B cell (primary cell): ENCODE measurements at regions not wholly inside any gene's neighbourhood (a gene's known extent, or its start where the extent isn't known, plus 50 kb on each side); places are given as distances from the start of the nearest gene placed in this dataset.

Experiments used
- EZH2 ChIP-seq: IDR thresholded peaks from 2 replicates; pipeline ENCODE4 v1.6.1; 2012; ENCODE audit warnings: borderline replicate concordance, low read depth, mild to moderate bottlenecking, moderate library complexity, low read length; ENCODE audit not compliant: insufficient read depth, poor library complexity, severe bottlenecking
- TF ChIP-seq, protein P1 (sequence below): fragments of 200-600 bp; IDR thresholded peaks from one replicate; pipeline ENCODE4 v1.8.0; 2022; ENCODE audit warnings: antibody characterized with exemption, mild to moderate bottlenecking

DNA sequence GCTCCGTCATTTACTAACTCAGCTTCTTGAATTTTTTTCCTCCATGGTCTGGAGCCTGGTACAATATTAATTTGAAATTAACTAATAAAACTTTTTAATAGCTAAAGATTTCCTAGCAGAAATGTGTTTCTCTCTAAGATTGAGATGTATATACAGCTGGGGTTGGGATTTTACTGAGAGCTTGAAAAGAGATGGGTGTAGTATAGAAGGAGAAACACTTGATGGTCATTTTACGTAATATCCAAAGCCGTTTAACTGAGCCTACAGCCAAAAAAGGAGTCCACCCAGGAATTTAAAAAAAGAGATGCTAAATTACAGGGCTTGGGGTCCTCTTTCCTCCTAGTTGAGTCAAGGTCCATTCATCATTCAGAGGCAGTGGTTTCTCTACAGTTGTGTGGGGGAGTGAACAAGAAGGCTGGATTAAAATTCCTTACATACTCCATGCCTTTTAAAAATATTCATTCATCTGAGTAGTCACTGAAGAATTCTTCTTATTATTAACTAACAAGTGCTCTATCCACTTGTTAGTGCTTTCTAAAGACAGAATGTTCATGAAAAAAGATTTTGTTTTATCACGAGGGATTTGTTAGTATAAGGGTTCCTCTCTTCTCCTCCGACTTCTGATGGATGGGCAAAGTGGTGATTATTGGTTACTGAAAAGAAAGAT, 255.3 kb upstream of the IL12A start:
- TF ChIP-seq EZH2: no peak
- TF ChIP-seq, protein P1, sequence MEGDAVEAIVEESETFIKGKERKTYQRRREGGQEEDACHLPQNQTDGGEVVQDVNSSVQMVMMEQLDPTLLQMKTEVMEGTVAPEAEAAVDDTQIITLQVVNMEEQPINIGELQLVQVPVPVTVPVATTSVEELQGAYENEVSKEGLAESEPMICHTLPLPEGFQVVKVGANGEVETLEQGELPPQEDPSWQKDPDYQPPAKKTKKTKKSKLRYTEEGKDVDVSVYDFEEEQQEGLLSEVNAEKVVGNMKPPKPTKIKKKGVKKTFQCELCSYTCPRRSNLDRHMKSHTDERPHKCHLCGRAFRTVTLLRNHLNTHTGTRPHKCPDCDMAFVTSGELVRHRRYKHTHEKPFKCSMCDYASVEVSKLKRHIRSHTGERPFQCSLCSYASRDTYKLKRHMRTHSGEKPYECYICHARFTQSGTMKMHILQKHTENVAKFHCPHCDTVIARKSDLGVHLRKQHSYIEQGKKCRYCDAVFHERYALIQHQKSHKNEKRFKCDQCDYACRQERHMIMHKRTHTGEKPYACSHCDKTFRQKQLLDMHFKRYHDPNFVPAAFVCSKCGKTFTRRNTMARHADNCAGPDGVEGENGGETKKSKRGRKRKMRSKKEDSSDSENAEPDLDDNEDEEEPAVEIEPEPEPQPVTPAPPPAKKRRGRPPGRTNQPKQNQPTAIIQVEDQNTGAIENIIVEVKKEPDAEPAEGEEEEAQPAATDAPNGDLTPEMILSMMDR: no peak
